ENCODE measurements at regions not wholly inside any gene's neighbourhood (a gene's known extent, or its start where the extent isn't known, plus 50 kb on each side); places are given as distances from the start of the nearest gene placed in this dataset.

DNA sequence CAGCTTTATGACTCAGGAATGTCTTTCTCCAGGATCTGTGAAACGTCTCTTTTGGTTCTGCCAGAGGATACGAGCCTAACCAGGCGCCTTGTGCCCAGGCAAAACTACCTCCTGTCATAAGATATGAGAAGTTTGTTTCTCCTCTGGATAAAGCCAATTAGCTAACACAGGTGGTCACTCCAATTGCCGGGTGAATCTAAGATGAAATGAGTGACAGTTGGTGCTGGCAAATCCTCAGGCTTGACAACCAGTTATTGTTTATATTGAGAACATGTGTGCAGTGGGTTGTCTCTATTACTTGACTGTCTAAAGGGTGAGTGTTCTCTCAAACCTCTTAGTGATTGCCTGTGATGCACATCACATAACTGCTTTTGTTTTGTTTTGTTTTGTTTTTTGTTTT, 449.1 kb downstream of the XPNPEP1 start:
- DNase-seq, result no peak

DNA sequence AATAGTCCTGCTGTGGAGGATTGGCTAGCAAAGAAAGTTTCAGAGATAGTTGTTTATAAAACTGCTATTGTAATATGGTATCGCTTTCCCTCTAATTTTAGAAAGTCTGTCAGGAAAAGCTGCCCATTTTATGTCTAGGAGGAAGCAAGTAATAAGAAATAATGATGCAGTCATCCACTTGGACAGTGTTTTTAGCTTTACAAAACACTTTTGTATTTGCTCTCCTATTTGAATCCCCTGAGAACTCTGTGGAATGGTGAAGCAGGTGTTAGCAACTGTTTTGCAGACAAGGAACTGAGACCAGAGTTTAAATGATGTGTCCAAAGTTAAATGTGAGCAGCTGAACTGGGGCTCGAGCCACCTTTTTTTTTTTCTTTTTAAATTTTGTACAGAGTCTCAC, 455.8 kb downstream of the XPNPEP1 start:
- no peak for DNase-seq

DNA sequence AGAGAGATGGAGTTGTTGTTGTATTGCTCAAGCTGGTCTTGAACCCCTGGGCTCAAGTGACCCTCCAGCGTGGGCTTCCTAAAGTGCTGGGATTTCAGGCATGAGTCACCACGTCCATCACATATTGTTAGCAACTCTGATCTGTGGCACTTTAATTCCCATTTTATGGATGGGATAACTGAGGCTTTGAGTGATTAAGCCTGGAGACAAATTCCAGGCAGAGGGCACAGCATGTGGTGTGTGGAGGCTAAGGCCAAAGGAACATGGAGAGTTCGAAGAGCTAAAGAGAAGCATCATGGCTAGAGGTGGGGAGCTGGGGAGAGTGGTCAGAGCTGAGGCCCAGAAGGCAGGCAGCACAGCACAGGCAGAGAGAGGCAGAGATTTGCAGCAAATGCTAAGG, 458.4 kb downstream of the XPNPEP1 start:
- DNase-seq, result no peak

DNA sequence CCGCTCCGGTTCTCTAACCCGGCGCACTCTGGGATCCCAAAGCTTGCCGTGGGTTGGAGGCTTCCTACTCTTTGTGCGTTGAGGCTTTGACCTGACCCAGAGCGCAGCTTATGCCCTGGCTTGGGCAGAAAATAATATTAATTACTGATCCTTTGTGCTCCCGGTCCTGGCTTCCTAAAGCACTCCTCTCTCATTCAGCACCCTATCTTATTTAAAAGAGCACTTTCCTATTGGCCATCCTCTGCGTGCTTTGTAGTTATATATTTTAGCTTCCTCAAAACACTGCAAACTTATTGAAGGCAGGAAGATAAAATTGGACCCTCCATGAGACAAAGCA, 466.0 kb downstream of the XPNPEP1 start:
- DNase-seq, result no peak

DNA sequence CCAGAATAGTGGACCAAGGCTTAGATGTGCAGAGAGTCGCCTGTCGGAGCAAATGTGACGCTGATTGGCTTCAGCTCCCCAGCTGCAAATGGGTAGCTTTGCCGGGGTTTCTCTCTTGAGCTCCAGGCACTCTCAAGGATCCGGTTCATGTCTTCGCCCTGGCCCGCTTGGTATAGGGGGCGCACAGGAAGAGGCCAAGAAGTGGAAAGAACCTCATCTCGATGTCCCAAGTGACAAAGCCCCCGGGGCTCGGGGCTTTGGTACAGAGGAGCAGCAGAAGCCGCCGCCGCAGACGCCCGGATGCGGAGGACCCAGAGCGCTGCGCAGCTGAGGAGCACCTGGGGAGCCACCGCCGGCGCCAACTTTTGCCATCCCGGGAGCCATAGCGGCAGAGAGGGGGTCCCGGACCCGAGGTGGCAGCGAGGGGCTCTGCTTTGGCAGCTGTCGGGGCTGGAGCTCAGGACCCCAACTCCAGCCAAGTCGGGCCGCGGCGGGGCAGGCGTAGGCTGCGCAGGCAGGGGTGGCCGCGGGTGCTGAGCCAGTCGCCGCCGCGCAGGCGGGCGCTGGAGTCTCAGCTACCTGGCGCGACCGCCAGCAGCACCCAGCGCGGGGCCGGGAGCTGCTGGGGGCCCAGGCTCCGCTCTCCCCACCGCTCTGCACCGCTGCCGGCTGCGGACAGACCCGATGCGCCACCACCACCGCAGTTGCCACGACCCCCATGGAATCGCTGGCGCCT, 466.6 kb downstream of the XPNPEP1 start:
- DNase-seq, result no peak

DNA sequence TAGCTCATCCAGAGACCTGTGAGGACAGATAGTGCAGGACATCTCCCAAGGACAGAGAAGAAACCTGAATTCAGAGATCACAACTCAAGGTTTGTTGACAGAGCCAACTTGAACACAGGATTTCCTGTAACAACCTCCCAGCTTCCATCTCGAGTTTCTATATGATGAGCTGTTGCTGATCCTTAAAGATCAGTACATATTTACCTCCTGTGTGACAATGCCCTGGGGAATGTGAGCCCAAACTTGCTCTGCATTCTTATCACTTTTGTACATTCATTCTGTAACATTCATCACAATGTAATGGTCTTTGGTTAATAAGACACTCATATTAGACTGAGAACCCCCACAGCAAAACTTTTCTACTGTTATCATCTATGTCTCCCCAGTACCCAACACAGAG, 468.6 kb downstream of the XPNPEP1 start:
- peak; percentile 33 for DNase-seq

DNA sequence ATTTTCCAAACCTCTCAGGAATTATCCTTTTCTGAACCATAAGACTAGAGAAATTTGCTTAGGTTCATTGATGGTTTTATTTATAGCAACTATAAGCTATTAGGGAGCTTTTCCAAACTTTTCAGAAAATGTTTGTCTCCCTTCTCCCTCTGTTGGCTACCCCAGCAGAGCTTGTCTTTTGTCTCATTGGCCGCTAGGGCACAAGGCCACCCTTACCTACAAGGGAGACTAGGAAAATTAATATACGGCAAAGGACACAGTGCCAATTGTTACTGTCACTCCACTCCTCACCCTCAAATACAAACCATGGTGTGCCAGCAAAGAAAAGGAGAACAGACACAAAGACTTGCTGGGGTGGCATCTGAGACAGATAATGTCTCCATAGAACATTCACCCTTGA, 471.4 kb downstream of the XPNPEP1 start:
- DNase-seq, result no peak

DNA sequence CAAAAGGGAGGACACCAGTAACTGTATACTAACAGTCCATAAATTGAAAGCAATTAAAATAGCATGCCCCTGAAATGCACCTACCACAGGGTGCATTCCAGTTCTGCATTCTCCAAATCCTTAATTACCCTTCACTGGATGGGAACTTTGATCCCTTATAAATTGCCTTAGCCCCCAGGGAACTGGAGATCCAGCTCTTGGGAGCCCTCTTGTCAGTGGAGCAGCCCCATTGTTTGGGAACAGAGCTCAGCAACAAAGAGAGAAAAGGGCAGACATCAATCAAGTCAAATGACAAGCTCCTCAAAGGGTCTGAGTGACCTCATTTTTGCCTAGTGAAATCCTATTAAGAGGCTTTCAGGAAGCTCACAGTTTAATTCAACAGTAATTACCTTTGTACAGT, 472.6 kb downstream of the XPNPEP1 start:
- DNase-seq, result no peak

DNA sequence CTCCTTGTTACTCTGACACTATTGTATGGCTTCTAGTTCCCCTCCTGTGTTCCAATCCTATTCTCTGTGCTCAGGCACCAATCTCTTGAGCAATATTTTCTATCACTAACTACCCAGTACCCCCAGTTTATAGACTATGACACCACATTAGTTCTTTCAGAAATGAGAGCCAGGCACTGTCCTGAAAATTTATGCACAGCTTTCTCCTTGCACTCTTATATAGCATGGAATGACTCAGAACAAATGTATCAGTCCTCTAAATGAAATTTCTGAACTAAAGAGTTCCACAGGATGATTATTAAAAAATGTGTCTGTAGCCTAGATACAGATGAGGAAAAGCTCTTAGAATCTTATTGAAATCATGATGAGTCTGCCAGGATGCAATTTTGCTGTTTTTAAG, 489.9 kb downstream of the XPNPEP1 start:
- DNase-seq, result no peak

DNA sequence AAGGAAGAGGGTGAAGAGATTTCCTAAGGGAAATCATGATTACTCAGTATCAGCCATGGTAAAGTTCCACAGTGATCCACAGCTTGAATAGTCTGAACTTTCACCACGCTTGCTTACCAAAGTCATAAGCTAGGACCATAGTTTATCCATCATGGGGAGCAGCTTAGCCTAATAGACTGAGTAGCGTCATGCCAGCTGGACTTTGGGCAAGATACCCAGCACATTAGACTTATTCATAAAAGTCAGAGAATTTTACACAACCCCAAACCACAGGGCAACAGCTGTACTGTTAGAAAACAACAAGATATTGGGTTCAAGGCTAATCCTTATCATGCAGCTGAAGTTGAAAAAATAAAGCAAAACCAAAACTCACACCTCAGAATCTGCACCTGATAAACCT, 491.0 kb downstream of the XPNPEP1 start:
- DNase-seq, result no peak

DNA sequence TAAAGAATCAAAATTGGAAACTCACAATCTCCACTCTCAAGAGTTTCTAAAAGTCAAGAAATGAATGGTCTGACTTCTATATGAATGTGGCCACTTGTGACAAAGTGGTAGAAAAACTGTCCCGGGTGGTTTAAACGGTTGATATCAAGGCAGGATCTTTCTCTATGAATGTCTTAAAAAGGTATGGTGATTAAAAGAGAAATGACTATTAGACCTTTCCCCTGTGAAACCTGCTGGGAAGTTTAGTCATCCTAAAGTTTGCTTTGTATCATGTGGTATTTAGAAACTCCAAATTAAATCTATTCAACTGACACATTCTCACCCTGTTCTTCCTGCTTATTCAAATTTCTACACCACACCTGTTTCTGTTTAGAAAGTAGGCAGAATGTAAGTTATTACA, 492.5 kb downstream of the XPNPEP1 start:
- no peak for DNase-seq

DNA sequence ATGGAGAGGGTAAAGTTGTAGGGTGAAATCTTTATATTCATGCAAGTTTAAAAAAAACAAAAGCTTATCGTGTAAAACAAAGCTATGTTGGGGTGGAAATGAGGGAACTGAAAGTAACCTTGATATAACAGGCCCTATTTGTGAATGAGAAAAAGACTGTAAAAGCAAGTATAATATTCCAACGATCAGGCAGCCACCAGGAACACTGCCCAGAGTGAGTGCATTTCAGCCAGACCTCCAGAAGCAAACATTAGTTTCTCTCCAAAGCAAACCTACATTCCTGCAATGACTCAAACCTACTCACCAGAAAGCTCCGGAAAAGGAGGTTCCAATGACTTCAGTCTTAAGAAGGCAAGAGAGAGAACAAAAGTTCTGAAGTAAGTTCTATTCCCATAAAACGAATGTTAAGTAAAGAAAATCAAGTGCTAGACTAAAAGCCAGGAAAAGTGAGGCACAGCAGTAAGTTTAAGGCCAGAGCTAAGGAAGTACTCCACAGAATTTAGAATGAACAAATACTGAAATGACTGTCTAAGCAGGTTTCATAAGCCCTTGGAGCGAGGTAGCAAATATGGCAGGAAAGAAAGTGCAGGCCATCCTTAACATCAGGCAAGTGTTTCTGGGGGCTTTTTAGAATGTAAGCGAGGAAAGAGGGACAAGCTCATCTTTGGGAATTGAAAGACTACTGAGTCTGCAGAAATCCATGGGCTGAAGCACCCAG, 493.1 kb downstream of the XPNPEP1 start:
- DNase-seq, result peak; percentile 56

DNA sequence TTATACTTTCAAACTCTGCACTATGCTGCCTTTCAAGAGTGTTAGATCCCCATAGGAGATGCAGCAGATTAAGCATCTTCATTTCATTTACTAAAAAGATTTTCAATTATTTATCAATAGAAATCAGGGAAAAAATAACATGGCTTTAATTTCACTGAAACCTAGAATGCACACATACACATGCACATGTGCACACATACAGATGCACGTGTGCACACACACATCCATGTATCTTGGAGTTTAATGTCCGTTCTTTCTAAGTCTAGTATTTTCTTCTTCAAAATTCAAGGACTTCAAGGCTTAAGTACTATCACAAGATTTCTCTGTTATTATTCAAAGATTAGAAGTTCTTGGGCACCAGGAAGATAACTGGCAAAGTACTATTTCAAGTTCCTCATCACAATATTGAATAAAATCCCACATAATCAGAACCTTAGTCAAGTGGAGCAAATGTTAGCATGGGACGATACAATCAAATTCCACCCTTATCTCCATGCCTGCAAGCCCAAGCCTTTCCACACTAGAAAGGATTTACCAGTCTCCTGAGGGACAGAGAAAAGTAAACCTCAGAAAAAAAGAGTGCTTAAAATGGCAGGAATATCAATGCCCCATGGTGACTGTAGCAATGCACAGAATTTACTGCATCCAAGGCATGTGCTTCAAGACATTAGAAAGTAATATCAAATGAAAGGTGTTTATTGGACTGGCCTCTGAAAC, 494.4 kb downstream of the XPNPEP1 start:
- no peak for DNase-seq

DNA sequence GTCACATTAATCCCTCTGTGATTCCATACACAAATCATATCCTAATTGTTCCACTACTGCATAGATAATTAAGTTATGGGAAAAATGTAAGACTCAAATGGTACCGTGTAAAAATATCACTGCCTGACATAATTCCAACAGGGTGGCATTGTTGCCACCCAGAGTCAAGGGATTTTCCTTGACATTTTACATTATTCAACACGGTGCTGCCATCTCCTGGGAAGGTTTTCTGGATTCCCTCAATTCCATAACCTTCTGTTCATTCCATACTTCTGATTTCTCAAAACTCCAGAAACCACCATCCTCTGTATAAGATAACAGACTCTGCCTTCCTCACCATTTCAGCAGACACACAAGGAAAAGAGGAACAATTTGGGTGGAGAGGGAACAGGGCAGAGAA, 495.9 kb downstream of the XPNPEP1 start:
- peak; percentile 21 for DNase-seq

DNA sequence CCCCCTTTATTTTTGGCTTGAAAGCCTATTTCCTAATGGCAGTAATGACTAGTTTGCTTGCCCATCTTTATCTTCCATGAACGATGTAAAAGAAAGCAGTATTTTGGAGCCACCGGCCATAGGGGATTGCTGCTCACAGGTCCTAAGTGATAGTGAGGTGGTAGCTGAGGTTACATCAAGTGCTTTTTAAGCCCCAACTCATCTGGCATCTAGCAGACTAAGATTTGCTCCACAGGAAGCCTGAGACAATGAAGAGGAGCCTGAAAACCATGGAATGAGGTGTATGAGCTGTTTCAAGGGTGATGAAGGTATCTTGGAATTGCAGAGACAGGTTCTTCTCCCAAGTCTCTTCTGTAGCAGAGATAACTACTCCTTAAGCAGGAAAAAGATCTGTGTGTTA, 496.3 kb downstream of the XPNPEP1 start:
- DNase-seq, result no peak

DNA sequence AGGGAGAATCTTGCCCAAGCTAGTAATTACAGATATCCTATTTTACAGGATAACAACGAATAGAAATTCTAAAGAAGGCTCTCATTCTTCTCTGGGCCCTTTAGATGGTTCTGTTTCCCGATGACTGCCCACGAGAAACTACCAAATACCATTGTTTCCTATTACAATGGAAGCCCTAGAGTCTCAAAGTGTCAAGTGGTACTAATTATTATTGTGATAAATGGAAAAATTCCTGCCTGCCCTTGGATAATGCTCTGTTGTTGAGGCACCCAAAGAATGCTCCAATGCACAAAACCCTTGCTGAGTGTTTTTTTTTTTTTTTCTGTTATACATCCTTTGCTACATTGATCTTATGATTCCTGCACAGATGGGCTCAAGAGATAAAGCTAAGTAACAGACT, 504.5 kb downstream of the XPNPEP1 start:
- DNase-seq, result no peak

DNA sequence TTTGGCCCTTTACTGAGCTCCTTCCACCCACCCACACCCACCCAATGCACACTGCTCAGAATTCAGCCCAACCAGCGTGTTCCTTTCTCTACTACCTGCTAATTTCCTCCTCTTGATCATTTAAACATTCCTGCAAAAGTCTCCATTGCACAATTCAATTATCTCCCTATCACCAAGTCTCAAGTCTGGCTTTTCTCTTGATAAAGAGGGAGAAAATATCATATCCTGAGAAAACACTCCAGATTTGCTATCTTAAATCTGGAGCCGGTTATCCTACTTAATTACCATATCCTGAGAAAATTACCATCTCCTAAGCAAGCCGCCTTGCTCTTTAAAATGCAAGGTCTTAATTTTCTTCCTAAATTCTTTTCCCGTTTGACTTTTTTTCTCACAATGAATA, 505.5 kb downstream of the XPNPEP1 start:
- no peak for DNase-seq

DNA sequence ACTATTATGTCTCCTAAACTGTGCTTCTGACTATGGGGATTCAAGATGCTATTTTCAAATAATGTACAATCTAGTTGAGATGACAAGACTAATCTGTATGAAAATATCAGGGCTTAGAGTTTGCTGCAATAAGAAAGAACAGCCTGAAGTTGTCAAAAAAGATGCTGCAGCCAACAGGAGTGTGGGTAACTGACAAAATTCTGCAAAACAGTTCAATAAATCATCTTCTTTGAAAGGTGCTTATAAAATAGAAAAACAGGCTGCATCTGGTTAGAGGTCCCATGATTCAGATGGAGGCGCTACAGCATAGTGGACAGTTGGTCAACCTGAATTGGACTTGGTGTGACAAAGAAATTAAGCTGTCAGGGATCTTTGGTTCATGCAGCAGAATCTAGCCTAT, 511.0 kb downstream of the XPNPEP1 start:
- DNase-seq, result no peak

DNA sequence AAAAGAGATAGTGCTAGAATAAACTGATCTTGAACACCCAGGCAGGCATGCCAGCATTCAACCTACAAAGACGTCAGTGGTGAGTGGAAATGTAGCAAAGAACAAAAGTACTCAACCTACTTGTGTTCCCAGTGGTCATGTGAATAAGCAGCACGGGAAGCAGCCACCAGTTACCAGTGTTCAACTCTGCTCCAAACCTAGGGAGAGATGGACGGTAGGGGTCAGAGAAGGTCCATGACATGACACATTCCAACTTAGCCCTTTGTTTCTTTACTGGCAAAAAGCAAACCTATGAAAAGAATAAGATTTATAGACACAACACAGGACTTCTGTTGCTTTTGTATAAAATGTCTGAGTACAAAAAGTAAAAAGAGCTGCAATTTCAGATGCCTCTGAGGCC, 511.4 kb downstream of the XPNPEP1 start:
- DNase-seq, result no peak

DNA sequence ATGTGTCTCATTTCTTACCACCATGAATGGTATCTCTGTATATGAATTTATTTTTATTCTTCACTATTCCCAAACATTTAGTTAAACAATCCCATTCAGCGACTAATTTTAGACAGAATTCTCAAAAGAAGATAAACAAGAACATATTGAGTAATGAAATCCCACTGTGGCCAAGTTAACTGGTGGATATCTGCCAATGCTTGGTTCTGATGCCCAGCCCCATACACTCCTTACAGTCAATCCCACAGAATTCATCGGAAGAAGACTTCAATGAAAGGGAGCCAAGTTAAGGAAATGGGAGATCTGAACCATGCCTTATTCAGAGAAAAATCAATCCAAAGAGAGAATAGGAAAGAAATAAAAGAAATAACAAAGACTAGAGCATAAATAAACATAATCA, 518.0 kb downstream of the XPNPEP1 start:
- no peak for DNase-seq

DNA sequence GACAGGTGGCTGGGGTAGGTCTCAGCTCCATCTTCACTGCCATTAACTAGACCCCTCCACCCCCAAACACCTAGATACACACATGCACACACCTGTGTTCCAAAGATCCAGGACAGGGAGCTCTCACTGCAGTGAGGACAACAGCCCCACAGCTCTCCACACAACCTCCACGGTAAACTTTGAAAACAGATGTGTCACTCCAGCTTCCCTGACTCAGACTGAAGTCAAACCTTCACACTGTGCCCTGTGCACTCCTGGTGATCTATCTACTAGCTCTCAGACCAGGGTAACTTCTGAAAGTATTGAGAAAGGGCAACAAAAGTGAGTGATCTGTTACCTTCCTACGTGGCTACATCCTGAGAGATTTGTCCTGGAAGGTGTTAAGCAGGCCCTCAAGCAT, 519.8 kb downstream of the XPNPEP1 start:
- no peak for DNase-seq

DNA sequence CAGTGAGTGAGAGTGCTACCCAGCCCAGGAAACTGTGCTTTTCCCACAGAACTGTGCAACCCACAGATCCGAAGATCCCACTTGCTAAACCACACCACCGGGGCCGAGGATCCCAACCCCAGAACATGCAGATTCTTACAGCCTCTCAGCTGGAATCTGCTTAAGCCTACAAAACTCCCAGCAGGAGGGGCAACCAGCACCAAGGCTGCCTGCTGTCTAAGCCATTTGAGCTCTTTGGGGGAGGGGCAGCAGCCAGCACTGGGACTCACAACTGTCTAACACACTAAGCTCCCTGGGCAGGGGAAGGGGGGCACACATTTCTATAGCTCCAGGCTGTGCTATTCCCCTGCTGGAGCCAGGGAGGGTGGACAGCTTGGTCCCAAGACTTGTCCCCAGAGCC, 529.9 kb downstream of the XPNPEP1 start:
- DNase-seq, result no peak

DNA sequence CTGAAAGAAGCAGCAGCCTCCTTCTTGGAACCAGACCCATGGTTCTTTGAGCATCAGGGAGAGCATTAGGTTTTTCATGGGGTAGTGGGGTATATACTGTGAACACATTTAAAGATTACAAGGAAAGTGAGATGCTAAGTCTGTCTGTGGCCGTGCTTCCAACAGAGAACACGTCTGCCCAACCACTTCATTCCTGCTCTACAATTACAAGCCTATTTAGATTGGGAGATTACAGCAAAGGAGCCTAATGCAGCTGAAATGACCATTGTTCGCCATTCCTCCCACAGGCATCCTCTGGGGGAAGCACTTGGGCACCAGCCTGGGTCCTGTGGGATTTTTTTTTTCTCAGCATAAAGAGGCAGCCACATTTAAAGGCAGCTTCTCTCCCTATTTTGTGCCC, 536.4 kb downstream of the XPNPEP1 start:
- DNase-seq, result no peak

DNA sequence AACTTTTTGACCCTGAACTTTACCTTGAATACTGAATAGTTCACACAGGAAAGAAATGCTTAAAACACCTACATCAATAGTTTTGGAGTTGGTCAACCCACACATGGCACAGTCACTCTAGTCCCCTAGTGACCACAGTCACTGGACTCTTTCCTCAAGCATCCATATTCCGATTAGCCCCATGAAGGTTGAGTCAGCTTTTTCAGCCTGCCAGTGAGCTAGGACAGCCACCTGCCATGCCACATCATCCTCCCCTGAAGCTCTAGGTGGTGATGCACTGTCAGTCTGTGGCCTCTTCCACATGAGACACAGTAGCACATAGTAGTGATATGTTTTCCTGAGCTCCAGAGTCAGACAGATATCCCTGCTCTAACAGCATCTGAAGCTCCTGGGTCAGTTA, 537.2 kb downstream of the XPNPEP1 start:
- no peak for DNase-seq
